ENCODE measurements at regions not wholly inside any gene's neighbourhood (a gene's known extent, or its start where the extent isn't known, plus 50 kb on each side); places are given as distances from the start of the nearest gene placed in this dataset.

DNA sequence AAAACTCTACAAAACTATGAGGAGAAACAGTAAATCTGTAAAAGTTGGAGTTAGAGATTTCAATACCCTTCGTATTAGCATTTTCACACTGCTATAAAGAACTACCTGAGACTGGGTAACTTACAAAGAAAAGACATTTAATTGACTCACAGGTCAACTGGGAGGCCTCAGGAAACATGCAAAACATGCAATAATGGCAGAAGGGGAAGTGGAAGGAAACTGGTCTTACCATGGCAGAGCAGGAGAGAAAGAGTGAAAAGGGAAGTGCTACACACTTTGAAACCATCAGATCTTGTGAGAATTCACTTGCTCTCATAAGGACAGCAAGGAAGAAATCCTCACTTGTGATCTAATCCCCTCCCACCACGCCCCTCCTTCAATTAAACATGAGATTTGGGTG is 949.9 kb downstream of the TECRL start:
- TF ChIP-seq POLR2A (IDR thresholded peaks at IDR 0.05; ENCODE audit: low read depth, low read length) (no peak), POLR2AphosphoS5 (IDR thresholded peaks at IDR 0.05; ENCODE audit: low read depth, low read length) (no peak), SPI1 (IDR thresholded peaks at IDR 0.05; ENCODE audit: low read depth, low read length) (peak; percentile 98), TAF1 (IDR thresholded peaks at IDR 0.05; ENCODE audit: low read depth, low read length) (no peak)
